Activated naive CD8-positive, alpha-beta T cell treated with anti-CD3 and anti-CD28 coated beads, Interleukin-2, amount 10 ng/mL, durations not matched to agents 7 days and 5 days (primary cell): ENCODE measurements at regions not wholly inside any gene's neighbourhood (a gene's known extent, or its start where the extent isn't known, plus 50 kb on each side); places are given as distances from the start of the nearest gene placed in this dataset.

ENCODE experiments used
- ATAC-seq: fragments of 150-1000 bp; cut with Tn5 transposase; one replicate; pipeline ENCODE4 v1.10.0; 2021; ENCODE audit warnings: low read depth, moderate library complexity
- POLR2A ChIA-PET: fragments of 350-600 bp; sonication (Branson Sonifier 250); formaldehyde crosslinking; loops from one replicate; lab custom pipeline; 2021; ENCODE audit warnings: antibody characterized with exemption; lab: Charles Lee
- DNase-seq: peaks from one replicate; pipeline ENCODE4 v3.0.0; 2021
- H3K27ac Mint-ChIP-seq: one replicate; pipeline ENCODE4 v1.8.0; 2022; ENCODE audit warnings: mild to moderate bottlenecking, mixed read lengths
- H3K27me3 Mint-ChIP-seq: one replicate; pipeline ENCODE4 v1.8.0; 2022; ENCODE audit warnings: mild to moderate bottlenecking, moderate library complexity, mixed read lengths
- H3K36me3 Mint-ChIP-seq: one replicate; pipeline ENCODE4 v1.8.0; 2021; ENCODE audit warnings: mild to moderate bottlenecking, mixed read lengths
- H3K4me1 Mint-ChIP-seq: one replicate; pipeline ENCODE4 v1.8.0; 2021; ENCODE audit warnings: mixed read lengths
- H3K4me3 Mint-ChIP-seq: one replicate; pipeline ENCODE4 v1.8.0; 2022; ENCODE audit warnings: mild to moderate bottlenecking, moderate library complexity, mixed read lengths
- H3K9me3 Mint-ChIP-seq: one replicate; pipeline ENCODE4 v1.8.0; 2021; ENCODE audit warnings: mixed read lengths

GRCh38 chr14:85088192-85088591 lies 441.8 kb upstream of the FLRT2 start:
- Mint-ChIP-seq H3K27me3 (no peaks in the 10 kb centered on the region), H3K4me1 (no peaks in the 10 kb centered on the region), H3K27ac (no peak overlapping the region), H3K4me3 (no peak overlapping the region), H3K9me3 (peaks cover 5% of the 10 kb centered on the region), H3K36me3 (no peaks in the 10 kb centered on the region)
- POLR2A ChIA-PET = no interaction called here
- ATAC-seq (no peak), DNase-seq (no peak)

DNA sequence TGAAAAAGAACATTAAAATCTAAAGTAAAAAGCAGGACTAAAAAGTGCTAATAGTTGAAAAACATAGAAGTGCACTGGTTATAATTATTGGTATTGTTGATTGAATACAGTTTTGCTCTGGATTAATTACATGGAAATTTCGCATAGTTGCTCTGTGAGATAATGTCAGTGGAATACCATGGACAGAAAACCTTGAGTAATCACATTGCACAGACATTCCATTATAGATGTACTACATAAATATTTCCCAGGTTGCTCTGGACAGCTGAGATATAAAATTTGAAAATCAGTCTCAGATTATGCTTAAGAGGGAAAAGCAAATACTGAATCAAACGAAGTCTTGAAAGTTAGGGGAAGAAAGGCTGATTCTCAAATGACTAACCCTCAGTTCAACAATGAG lies 439.3 kb upstream of the FLRT2 start:
- H3K27me3 Mint-ChIP-seq = no peaks in the 10 kb centered on the region
- DNase-seq = no peak
- ATAC-seq = no peak
- no peaks in the 10 kb centered on the region for H3K4me1 Mint-ChIP-seq
- no peak overlapping the region for H3K4me3 Mint-ChIP-seq
- no peak overlapping the region for H3K27ac Mint-ChIP-seq
- H3K9me3 Mint-ChIP-seq = peaks cover under 1% of the 10 kb centered on the region
- H3K36me3 Mint-ChIP-seq = no peaks in the 10 kb centered on the region
- POLR2A ChIA-PET = no interaction called here

GRCh38 chr14:85093631-85094330 lies 436.2 kb upstream of the FLRT2 start:
- no peak overlapping the region for H3K27ac Mint-ChIP-seq
- H3K36me3 Mint-ChIP-seq = no peaks in the 10 kb centered on the region
- H3K27me3 Mint-ChIP-seq = no peaks in the 10 kb centered on the region
- POLR2A ChIA-PET = no interaction called here
- no peaks in the 10 kb centered on the region for H3K9me3 Mint-ChIP-seq
- DNase-seq (no peak), ATAC-seq (no peak)
- H3K4me3 Mint-ChIP-seq = no peak overlapping the region
- no peaks in the 10 kb centered on the region for H3K4me1 Mint-ChIP-seq

DNA sequence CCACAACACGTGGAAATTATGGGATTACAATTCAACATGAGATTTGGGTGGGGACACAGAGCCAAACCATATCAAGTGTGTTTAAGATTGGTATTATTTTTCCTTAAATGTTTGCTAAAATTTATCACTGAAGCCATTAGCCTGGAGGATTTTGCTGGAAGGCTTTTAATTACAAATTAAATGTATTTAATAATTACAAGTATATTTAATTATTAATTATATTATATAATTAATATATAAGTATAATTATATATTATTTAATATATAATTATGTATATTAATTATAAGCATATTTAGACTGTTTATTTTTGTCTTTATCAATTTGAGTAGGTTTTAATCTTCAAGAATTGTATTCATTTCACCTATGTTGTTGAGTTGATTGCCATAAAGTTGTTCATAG lies 427.4 kb upstream of the FLRT2 start:
- Mint-ChIP-seq H3K36me3 (no peaks in the 10 kb centered on the region), H3K4me1 (no peaks in the 10 kb centered on the region), H3K9me3 (peaks cover 2% of the 10 kb centered on the region), H3K27me3 (no peaks in the 10 kb centered on the region), H3K4me3 (no peak overlapping the region), H3K27ac (no peak overlapping the region)
- ATAC-seq (no peak), DNase-seq (no peak)
- POLR2A ChIA-PET = no interaction called here

DNA sequence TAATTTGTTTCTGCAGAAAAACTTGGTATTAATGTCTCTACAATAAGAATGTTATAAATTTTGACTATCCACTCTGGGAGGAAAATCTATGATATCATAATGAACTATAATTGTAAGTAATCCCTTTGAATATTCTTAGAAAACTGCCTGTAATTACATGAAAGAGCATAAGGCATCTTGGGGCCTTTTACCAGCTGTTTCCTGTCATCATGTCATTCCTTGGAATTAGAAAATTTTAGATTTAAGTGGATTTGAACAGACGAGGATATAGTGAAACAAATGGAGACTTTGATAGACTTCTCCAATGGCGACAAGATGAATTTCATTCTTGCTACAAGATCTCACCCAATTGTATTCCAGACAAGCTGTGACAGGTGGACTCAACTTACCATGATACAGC lies 423.4 kb upstream of the FLRT2 start:
- Mint-ChIP-seq H3K36me3 (no peaks in the 10 kb centered on the region), H3K9me3 (peaks cover 4% of the 10 kb centered on the region), H3K4me3 (no peak overlapping the region), H3K27me3 (no peaks in the 10 kb centered on the region), H3K27ac (no peak overlapping the region), H3K4me1 (no peaks in the 10 kb centered on the region)
- ATAC-seq (no peak), DNase-seq (no peak)
- POLR2A ChIA-PET = no interaction called here

GRCh38 chr14:85112762-85113161 lies 417.2 kb upstream of the FLRT2 start:
- no peak overlapping the region for H3K27ac Mint-ChIP-seq
- no peaks in the 10 kb centered on the region for H3K36me3 Mint-ChIP-seq
- no peak overlapping the region for H3K4me3 Mint-ChIP-seq
- no peak for ATAC-seq
- H3K9me3 Mint-ChIP-seq = peaks cover 13% of the 10 kb centered on the region
- POLR2A ChIA-PET = no interaction called here
- no peaks in the 10 kb centered on the region for H3K4me1 Mint-ChIP-seq
- no peaks in the 10 kb centered on the region for H3K27me3 Mint-ChIP-seq
- DNase-seq = no peak

GRCh38 chr14:85115921-85116320 lies 414.0 kb upstream of the FLRT2 start:
- Mint-ChIP-seq H3K4me1 (no peaks in the 10 kb centered on the region), H3K27ac (no peak overlapping the region), H3K27me3 (no peaks in the 10 kb centered on the region), H3K4me3 (no peak overlapping the region), H3K36me3 (no peaks in the 10 kb centered on the region), H3K9me3 (peaks cover 14% of the 10 kb centered on the region)
- DNase-seq (no peak), ATAC-seq (no peak)
- POLR2A ChIA-PET = no interaction called here

GRCh38 chr14:85118274-85118673 lies 411.7 kb upstream of the FLRT2 start:
- Mint-ChIP-seq H3K27me3 (no peaks in the 10 kb centered on the region), H3K27ac (no peak overlapping the region), H3K4me3 (no peak overlapping the region), H3K36me3 (no peaks in the 10 kb centered on the region), H3K9me3 (peaks cover 8% of the 10 kb centered on the region), H3K4me1 (no peaks in the 10 kb centered on the region)
- POLR2A ChIA-PET = no interaction called here
- DNase-seq = no peak
- ATAC-seq = no peak

GRCh38 chr14:85122690-85123089 lies 407.3 kb upstream of the FLRT2 start:
- Mint-ChIP-seq H3K36me3 (no peaks in the 10 kb centered on the region), H3K9me3 (peaks cover 1% of the 10 kb centered on the region), H3K4me1 (no peaks in the 10 kb centered on the region), H3K4me3 (no peak overlapping the region), H3K27ac (no peak overlapping the region), H3K27me3 (no peaks in the 10 kb centered on the region)
- DNase-seq = no peak
- no peak for ATAC-seq
- POLR2A ChIA-PET = no interaction called here

- no peaks in the 10 kb centered on the region for H3K36me3 Mint-ChIP-seq
- POLR2A ChIA-PET = no interaction called here
- H3K27me3 Mint-ChIP-seq = no peaks in the 10 kb centered on the region
- H3K4me1 Mint-ChIP-seq = no peaks in the 10 kb centered on the region
- H3K9me3 Mint-ChIP-seq = peaks cover 1% of the 10 kb centered on the region
- H3K4me3 Mint-ChIP-seq = no peak overlapping the region
- ATAC-seq = no peak
- no peak overlapping the region for H3K27ac Mint-ChIP-seq
- no peak for DNase-seq
Observed at GRCh38 chr14:85123755-85124154, 406.2 kb upstream of the FLRT2 start.

GRCh38 chr14:85124631-85125290 lies 405.2 kb upstream of the FLRT2 start:
- Mint-ChIP-seq H3K9me3 (no peaks in the 10 kb centered on the region), H3K4me3 (no peak overlapping the region), H3K27ac (no peak overlapping the region), H3K4me1 (no peaks in the 10 kb centered on the region), H3K36me3 (no peaks in the 10 kb centered on the region), H3K27me3 (no peaks in the 10 kb centered on the region)
- ATAC-seq (no peak), DNase-seq (no peak)
- POLR2A ChIA-PET = no interaction called here

- no peak for DNase-seq
- Mint-ChIP-seq H3K4me3 (no peak overlapping the region), H3K27me3 (no peaks in the 10 kb centered on the region), H3K36me3 (no peaks in the 10 kb centered on the region), H3K4me1 (no peaks in the 10 kb centered on the region), H3K9me3 (no peaks in the 10 kb centered on the region), H3K27ac (no peak overlapping the region)
- ATAC-seq = no peak
- POLR2A ChIA-PET = no interaction called here
Observed at GRCh38 chr14:85125291-85125670, 404.7 kb upstream of the FLRT2 start.

- H3K4me1 Mint-ChIP-seq = no peaks in the 10 kb centered on the region
- H3K27ac Mint-ChIP-seq = no peak overlapping the region
- no peaks in the 10 kb centered on the region for H3K36me3 Mint-ChIP-seq
- POLR2A ChIA-PET = no interaction called here
- peaks cover 2% of the 10 kb centered on the region for H3K9me3 Mint-ChIP-seq
- ATAC-seq = no peak
- H3K27me3 Mint-ChIP-seq = no peaks in the 10 kb centered on the region
- no peak overlapping the region for H3K4me3 Mint-ChIP-seq
- DNase-seq = no peak
Observed at GRCh38 chr14:85129921-85130320, 400.0 kb upstream of the FLRT2 start.

DNA sequence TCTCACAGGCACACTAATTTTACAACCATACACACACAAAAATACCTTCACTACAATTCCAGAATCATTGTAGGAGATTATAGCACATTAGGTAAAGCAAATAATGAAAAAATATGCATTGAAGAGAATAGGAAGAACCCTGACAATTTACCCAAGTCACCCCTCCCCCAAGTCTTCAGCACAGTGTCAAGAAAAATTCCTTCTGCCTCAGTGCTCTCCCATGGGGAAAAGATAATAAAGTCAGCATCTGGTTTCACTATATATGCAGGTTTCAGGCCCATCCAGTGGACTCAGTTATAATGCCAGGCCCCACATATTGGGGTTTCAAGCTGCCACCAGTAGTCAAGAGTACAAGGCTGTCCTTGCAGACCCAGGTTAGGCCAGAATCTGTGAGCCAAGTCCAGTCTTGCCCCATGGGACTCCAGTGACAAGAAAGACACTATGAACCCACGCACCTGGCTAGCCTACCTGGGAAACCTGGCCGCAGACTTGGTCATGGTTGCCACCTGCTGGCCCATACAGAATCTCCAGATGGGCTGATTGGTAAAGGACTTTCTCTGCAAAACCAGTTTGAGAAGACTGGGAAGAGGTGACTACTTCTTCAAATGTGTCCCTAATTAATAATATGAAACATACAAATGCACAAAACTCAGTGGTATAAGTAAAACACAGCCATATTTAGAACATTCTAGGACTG lies 398.6 kb upstream of the FLRT2 start:
- no peaks in the 10 kb centered on the region for H3K36me3 Mint-ChIP-seq
- H3K27ac Mint-ChIP-seq = no peak overlapping the region
- no peak overlapping the region for H3K4me3 Mint-ChIP-seq
- DNase-seq (no peak), ATAC-seq (no peak)
- H3K9me3 Mint-ChIP-seq = peaks cover 2% of the 10 kb centered on the region
- no peaks in the 10 kb centered on the region for H3K4me1 Mint-ChIP-seq
- H3K27me3 Mint-ChIP-seq = no peaks in the 10 kb centered on the region
- POLR2A ChIA-PET = no interaction called here
